ENCODE measurements at regions not wholly inside any gene's neighbourhood (a gene's known extent, or its start where the extent isn't known, plus 50 kb on each side); places are given as distances from the start of the nearest gene placed in this dataset.
A peak's percentile ranks its signal among the peaks of the same experiment; 100 is the strongest.

- TF ChIP-seq CREB1 (CRISPR knock-in tag; IDR thresholded peaks at IDR 0.05; ENCODE audit: low read depth) (no peak), ZNF331 (CRISPR knock-in tag; IDR thresholded peaks at IDR 0.05; ENCODE audit: low read depth) (no peak), ZNF462 (CRISPR knock-in tag; IDR thresholded peaks at IDR 0.05) (no peak)
These were observed 127.1 kb upstream of the SPACA7 start (continued) for GRCh38 chr13:112248862-112249592.

- Histone ChIP-seq H3K4me3 (no peak overlapping the region), H3K27ac (ENCODE audit: low read depth) (no peak overlapping the region), H3F3A (replicated peaks; ENCODE audit: low read depth) (no peaks in the 10 kb centered on the region), H3K9me2 (ENCODE audit: insufficient read depth) (no peaks in the 10 kb centered on the region), H2AFZ (no peak overlapping the region), H3K27me3 (ENCODE audit: insufficient read depth) (no peaks in the 10 kb centered on the region), H3K4me1 (ENCODE audit: insufficient read depth) (no peaks in the 10 kb centered on the region), H3K4me2 (no peak overlapping the region), H4K20me1 (replicated peaks; ENCODE audit: insufficient read depth) (no peaks in the 10 kb centered on the region), H3K36me3 (ENCODE audit: insufficient read depth) (no peaks in the 10 kb centered on the region), H3K79me2 (replicated peaks; ENCODE audit: insufficient read depth) (no peaks in the 10 kb centered on the region)
- Mint-ChIP-seq H3K27ac (no peak overlapping the region), H3K9me3 (no peaks in the 10 kb centered on the region), H3K27me3 (ENCODE audit: insufficient read depth, low read depth, poor library complexity) (peaks cover 7% of the 10 kb centered on the region), H3K36me3 (ENCODE audit: low read depth) (no peaks in the 10 kb centered on the region; the same call in 2 of the 3 replicates), H3K4me1 (peaks cover 9% of the 10 kb centered on the region), H3K4me3 (no peak overlapping the region)
- DNase-seq (ENCODE audit: low spot score) (no peak), ATAC-seq (peak; percentile 23)
- TF ChIP-seq CREB1 (CRISPR knock-in tag; IDR thresholded peaks at IDR 0.05; ENCODE audit: low read depth), result no peak
These were observed 126.2 kb upstream of the SPACA7 start for GRCh38 chr13:112249644-112250610.

Data from GM23338 (cell line).